Fibroblast of villous mesenchyme (primary cell): ENCODE measurements at regions not wholly inside any gene's neighbourhood (a gene's known extent, or its start where the extent isn't known, plus 50 kb on each side); places are given as distances from the start of the nearest gene placed in this dataset.

Experiments
- DNase-seq: peaks from one replicate; pipeline ENCODE4 v3.0.0-alpha.2; 2010; ENCODE audit warnings: low read depth
- H3K4me3 ChIP-seq: 2 replicates; pipeline ENCODE4 v1.5.1; 2011; ENCODE audit warnings: low read depth, mild to moderate bottlenecking, low read length
- TF ChIP-seq, protein P1 (sequence below): IDR thresholded peaks from 2 replicates; pipeline ENCODE4 v1.5.1; 2012; ENCODE audit warnings: low read depth, mild to moderate bottlenecking, low read length; ENCODE audit not compliant: insufficient read depth

GRCh38 chr6:149166336-149166735 lies 151.2 kb upstream of the TAB2 start:
- H3K4me3 ChIP-seq: no peak overlapping the region
- TF ChIP-seq, protein P1, sequence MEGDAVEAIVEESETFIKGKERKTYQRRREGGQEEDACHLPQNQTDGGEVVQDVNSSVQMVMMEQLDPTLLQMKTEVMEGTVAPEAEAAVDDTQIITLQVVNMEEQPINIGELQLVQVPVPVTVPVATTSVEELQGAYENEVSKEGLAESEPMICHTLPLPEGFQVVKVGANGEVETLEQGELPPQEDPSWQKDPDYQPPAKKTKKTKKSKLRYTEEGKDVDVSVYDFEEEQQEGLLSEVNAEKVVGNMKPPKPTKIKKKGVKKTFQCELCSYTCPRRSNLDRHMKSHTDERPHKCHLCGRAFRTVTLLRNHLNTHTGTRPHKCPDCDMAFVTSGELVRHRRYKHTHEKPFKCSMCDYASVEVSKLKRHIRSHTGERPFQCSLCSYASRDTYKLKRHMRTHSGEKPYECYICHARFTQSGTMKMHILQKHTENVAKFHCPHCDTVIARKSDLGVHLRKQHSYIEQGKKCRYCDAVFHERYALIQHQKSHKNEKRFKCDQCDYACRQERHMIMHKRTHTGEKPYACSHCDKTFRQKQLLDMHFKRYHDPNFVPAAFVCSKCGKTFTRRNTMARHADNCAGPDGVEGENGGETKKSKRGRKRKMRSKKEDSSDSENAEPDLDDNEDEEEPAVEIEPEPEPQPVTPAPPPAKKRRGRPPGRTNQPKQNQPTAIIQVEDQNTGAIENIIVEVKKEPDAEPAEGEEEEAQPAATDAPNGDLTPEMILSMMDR: no peak
- DNase-seq: no peak

- no peak overlapping the region for H3K4me3 ChIP-seq
- TF ChIP-seq, protein P1: no peak
- no peak for DNase-seq
Measured at GRCh38 chr6:149166747-149167146, 150.8 kb upstream of the TAB2 start.

- DNase-seq: no peak
- no peak overlapping the region for H3K4me3 ChIP-seq
- TF ChIP-seq, protein P1: no peak
Measured at GRCh38 chr6:149168968-149169367, 148.5 kb upstream of the TAB2 start.

GRCh38 chr6:149169761-149170511 lies 147.6 kb upstream of the TAB2 start:
- DNase-seq: no peak
- TF ChIP-seq, protein P1: no peak
- H3K4me3 ChIP-seq: no peak overlapping the region

GRCh38 chr6:149170564-149171452 lies 146.7 kb upstream of the TAB2 start:
- DNase-seq: peak; percentile 39
- TF ChIP-seq, protein P1: no peak
- H3K4me3 ChIP-seq: no peak overlapping the region

DNA sequence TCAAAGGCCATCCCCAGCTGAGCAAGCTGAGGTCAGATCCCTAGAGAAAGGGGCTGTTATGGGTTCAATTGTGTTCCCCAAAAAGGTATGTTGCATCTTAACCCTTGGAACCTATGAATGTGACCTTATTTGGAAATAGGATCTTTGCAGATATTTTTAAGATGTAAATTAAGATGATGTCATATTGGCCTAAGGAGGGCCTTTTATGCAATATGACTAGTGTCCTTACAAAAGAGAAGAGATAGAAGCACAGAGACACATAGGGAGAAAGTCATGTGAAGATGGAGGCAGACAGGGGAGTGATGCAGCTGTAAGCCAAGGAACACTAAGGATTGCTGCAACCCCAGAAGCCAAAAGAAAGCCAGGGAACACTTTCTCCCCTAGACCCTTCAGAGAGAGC lies 144.3 kb upstream of the TAB2 start:
- H3K4me3 ChIP-seq: no peak overlapping the region
- TF ChIP-seq, protein P1: no peak
- no peak for DNase-seq
